ENCODE measurements at regions not wholly inside any gene's neighbourhood (a gene's known extent, or its start where the extent isn't known, plus 50 kb on each side); places are given as distances from the start of the nearest gene placed in this dataset.
A peak's percentile ranks its signal among the peaks of the same experiment; 100 is the strongest.

DNA sequence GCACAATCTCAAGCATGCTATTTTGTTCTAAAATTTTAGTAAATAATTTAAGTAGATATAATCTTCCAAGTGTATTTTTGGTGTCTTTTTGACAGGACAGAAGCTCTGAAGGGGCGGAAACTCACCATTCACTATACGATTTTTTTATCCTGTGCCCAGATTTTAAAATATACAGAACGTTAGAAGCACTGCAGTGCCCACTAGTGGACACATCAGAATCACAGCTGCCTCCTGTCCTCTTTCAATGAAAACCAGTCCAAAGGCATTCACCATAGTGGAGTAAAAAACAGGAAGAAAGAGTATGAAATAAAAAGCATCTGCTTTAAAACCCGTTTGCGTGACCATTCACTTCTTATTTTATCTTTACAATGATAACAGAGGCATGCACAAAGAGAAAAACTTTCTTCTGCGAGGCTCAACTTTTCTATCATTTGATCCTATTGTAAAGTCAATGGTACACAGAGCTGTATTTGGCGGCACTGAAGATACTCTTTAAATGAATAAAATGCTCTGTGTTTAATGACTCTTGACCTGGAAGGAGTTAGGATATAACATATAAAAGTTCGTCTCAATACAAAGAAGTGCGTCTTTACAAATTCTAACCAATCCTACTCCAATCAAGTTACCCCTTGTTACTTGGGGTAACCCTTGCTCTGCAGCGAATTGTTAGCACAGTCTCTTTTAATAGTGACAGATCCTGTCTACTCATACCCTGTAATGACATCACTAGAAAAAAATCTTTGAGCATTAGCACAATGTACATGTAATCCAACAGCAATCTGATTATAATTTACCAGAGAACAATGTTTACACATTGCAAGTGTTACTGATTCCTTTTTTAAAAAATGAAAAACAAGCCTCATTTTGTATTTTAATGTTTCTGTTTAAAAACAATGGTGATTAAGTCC, 339.8 kb upstream of the PSMD7 start:
- Histone ChIP-seq H3K36me3 (replicated peaks) (no peaks in the 10 kb centered on the region), H3K4me3 (ENCODE audit: low read depth, low read length) (no peak overlapping the region), H3K27me3 (replicated peaks) (no peaks in the 10 kb centered on the region), H3K27ac (no peak overlapping the region)
- TF ChIP-seq CTCF (IDR thresholded peaks at IDR 0.05; ENCODE audit: low read depth, low read length, missing control alignments), result peak; percentile 89
- DNase-seq, result peak; percentile 78
- in situ Hi-C loops (cut with HindIII; ENCODE audit: low pct_ligation_motif_present, low sequenced_read_pairs), result no loop called here

GRCh38 chr16:73955702-73956101, 340.9 kb upstream of the PSMD7 start:
- Histone ChIP-seq H3K36me3 (replicated peaks) (no peaks in the 10 kb centered on the region), H3K27ac (no peak overlapping the region), H3K4me3 (ENCODE audit: low read depth, low read length) (no peak overlapping the region), H3K27me3 (replicated peaks) (no peaks in the 10 kb centered on the region)
- DNase-seq, result no peak
- no peak for TF ChIP-seq CTCF (IDR thresholded peaks at IDR 0.05; ENCODE audit: low read depth, low read length, missing control alignments)
- in situ Hi-C loops (cut with HindIII; ENCODE audit: low pct_ligation_motif_present, low sequenced_read_pairs), result no loop called here

DNA sequence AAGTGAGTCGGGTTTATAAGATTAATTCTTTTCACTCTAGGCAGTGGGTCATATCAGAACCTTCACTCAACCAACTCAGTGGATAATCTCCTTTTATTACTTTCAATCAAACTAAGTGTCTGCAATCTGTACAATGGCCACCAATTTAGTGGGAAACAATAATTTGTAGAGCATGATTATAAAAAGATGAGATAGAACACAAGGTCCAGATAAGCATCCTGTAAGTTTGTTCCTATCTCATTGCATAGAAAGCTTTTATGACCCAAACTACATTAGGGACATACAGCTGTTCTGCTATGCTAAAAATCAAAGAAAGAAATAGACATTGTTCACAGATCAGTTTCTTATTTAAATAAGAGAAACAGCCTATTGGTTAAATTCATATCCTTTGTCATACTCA, 341.4 kb upstream of the PSMD7 start:
- no peaks in the 10 kb centered on the region for H3K27me3 ChIP-seq (replicated peaks)
- in situ Hi-C loops (cut with HindIII; ENCODE audit: low pct_ligation_motif_present, low sequenced_read_pairs), result no loop called here
- H3K4me3 ChIP-seq (ENCODE audit: low read depth, low read length), result no peak overlapping the region
- no peak overlapping the region for H3K27ac ChIP-seq
- no peaks in the 10 kb centered on the region for H3K36me3 ChIP-seq (replicated peaks)
- DNase-seq, result no peak
- TF ChIP-seq CTCF (IDR thresholded peaks at IDR 0.05; ENCODE audit: low read depth, low read length, missing control alignments), result no peak

GRCh38 chr16:73951481-73951880, 345.1 kb upstream of the PSMD7 start:
- H3K36me3 ChIP-seq (replicated peaks), result no peaks in the 10 kb centered on the region
- TF ChIP-seq CTCF (IDR thresholded peaks at IDR 0.05; ENCODE audit: low read depth, low read length, missing control alignments), result no peak
- in situ Hi-C loops (cut with HindIII; ENCODE audit: low pct_ligation_motif_present, low sequenced_read_pairs), result no loop called here
- H3K4me3 ChIP-seq (ENCODE audit: low read depth, low read length), result no peak overlapping the region
- H3K27ac ChIP-seq, result no peak overlapping the region
- no peaks in the 10 kb centered on the region for H3K27me3 ChIP-seq (replicated peaks)
- peak; percentile 6 for DNase-seq

- H3K4me3 ChIP-seq (ENCODE audit: low read depth, low read length), result no peak overlapping the region
- H3K27ac ChIP-seq, result no peak overlapping the region
- no peak for TF ChIP-seq CTCF (IDR thresholded peaks at IDR 0.05; ENCODE audit: low read depth, low read length, missing control alignments)
- no peaks in the 10 kb centered on the region for H3K27me3 ChIP-seq (replicated peaks)
- in situ Hi-C loops (cut with HindIII; ENCODE audit: low pct_ligation_motif_present, low sequenced_read_pairs), result no loop called here
- peak; percentile 73 for DNase-seq
- no peaks in the 10 kb centered on the region for H3K36me3 ChIP-seq (replicated peaks)
Measured at GRCh38 chr16:73949574-73950320, 346.9 kb upstream of the PSMD7 start.
